CD4-positive, alpha-beta T cell treated with Interleukin-10 for 1 hour (primary cell): ENCODE measurements at regions not wholly inside any gene's neighbourhood (a gene's known extent, or its start where the extent isn't known, plus 50 kb on each side); places are given as distances from the start of the nearest gene placed in this dataset.
A peak's percentile ranks its signal among the peaks of the same experiment; 100 is the strongest.
"Not testable (repeated sequence)": the region's sequence is repeated elsewhere in the genome, so short reads cannot be mapped to it uniquely, and the experiment has no call there.

Experiments used
- DNase-seq: peaks from one replicate; pipeline ENCODE4 v3.0.0-alpha.2; 2020

GRCh38 chr6:105686793-105687192, 283.9 kb upstream of the PREP start:
- DNase-seq, result not testable (repeated sequence)

DNA sequence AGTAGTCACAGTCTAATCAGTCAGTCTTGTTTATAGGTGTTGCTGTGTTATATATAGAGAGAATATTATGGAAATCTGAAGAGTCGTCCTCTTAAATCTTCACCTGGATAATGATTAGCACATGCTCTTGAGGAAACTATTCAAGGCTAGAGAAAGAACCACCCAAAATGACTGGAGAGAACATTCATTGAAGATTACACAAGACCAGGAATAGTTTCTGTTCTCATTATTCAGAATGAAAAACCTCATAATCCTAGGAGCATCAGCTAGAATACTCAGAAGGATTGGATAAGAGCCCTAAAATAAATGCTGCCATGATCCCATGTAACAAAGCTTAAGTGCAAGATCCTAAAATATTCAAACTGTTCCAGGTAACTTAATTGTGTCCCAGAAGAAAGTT, 278.2 kb upstream of the PREP start:
- DNase-seq, result no peak

- DNase-seq, result no peak
Observed at GRCh38 chr6:105680131-105680530, 277.2 kb upstream of the PREP start.

DNA sequence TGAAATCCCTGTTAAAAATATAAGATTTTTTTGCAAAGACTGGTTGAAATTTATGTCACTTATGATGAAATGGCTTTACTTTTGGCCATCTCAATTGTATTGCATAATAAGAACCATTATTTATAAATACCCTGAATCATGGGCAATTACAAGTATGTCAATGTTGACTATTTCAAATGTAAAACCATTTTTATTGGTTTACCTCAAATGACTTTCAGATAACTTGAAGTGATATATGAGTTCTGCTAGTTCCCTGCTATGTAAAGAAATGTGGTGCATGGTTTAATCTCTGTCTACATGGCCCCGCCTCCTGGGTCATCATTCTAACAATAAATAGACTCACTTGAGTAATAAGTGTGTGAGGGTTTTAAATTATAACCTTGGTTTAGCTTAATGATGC, 275.6 kb upstream of the PREP start:
- DNase-seq, result no peak

DNA sequence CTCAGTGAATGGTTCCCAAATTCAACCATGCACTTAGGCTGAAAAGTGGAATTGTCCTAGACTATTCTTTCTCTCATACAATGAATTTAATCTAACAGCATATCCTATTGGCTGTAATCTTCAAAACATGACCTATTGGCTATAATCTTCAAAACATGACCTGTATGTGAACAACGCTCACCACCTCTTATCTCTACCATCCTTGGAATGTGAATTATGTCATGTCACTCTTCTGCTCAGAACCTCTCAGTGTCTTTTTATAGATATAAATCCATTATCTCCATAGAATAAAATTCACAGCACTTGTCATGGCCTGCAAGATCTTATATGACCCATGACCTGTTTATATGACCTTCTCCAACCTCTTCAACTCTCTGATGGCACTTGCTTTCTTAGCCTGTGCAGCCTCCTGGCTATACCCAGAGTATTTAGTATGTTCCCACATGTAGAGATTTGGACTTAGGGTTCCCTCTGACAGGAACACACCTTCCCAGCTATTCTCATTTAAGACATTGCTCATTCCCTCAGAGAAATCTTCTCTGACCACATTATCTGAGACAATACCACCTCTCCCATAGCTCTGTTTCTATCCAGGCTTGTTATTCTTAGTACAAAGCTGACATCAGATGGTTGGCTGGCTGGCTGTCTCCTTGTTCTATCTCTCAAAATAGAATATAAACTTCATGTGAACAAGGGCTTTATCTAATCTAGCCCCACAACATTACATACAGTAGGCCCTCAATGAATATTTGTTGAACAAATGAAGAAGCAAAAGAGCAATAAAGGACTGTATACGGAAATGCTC, 275.0 kb upstream of the PREP start:
- DNase-seq, result no peak

DNA sequence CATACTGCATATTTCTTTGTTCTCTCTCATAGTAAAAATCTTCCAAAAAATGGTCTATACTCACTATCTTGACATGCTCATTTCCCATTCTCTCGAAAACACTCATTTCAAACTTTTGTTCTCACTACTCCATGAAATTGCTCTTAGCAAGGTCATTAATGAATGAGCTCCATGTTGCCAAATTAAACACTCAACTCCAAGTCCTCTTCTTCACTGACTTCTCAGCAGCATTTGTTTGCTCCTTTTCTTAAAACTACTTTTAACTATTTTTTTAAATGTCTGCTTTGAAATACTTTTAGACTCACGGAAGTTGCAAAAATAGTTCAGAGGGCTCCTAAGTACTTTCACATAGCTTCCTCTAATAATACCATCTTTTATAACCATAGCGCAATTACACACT, 274.0 kb upstream of the PREP start:
- DNase-seq, result no peak

GRCh38 chr6:105675715-105676397, 273.0 kb upstream of the PREP start:
- DNase-seq, result no peak

DNA sequence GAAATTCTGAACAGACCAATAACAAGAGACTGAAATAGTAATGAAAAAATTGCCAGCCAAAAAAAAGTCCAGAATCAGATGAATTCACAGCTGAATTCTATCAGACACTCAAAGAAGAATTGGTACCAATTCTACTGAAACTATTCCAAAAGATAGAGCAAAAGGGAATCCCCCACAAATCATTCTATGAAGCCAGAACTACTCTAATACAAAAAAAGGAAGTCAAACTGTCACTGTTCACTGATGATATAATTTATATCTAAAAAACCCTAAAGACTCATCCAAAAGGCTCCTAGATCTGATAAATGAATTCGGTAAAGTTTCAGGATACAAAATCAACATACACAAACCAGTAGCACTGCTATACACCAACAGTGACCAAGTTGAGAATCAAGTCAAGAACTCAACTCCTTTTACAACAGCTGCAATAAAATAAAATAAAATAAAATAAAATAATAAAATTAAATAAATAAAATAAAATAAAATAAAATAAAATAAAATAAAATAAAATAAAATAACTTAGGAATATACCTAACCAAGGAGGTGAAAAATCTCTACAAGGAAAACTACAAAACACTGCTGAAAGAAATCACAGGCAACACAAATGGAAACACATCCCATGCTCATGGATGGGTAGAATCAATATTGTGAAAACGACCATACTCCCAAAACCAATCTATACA, 270.1 kb upstream of the PREP start:
- DNase-seq, result not testable (repeated sequence)

- no peak for DNase-seq
Observed at GRCh38 chr6:105669232-105669631, 266.4 kb upstream of the PREP start.

DNA sequence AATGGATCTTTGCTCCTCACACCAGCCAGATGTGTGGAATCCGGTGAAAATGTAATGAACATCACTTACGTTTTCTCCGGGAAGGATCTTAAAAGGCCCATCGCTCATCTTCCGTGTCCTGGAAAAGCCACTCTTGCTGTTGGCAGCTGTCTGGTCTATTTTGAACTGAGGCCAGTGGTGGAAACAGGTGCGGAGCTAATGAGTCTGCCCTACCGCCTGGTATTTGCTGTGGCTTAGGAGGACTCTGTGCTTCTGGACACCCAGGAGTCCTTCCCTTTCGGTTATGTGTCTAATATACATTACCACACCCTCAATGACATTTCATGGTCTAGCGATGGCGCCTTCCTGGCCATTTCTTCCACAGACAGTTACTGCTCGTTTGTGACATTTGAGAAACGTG, 264.2 kb upstream of the PREP start:
- no peak for DNase-seq

DNA sequence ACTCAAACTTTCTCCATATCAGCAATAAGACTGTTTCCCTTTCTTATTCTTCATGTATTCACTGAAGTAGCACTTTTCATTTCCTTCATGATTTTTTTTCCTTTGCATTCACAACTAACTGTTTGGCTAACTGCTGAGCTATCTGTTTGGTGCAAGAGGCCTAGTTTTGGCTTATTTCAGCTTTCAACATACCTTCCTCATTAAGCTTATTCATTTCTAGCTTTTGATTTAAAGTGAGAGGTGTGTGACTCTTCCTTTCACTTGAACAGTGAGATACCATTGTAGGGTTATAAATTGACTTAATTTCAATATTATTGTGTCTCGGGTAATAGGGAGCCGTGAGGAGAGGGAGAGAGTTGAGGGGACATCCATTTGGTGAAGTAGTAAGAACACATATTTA, 262.0 kb upstream of the PREP start:
- no peak for DNase-seq

GRCh38 chr6:105651969-105652368, 249.1 kb upstream of the PREP start:
- no peak for DNase-seq

DNA sequence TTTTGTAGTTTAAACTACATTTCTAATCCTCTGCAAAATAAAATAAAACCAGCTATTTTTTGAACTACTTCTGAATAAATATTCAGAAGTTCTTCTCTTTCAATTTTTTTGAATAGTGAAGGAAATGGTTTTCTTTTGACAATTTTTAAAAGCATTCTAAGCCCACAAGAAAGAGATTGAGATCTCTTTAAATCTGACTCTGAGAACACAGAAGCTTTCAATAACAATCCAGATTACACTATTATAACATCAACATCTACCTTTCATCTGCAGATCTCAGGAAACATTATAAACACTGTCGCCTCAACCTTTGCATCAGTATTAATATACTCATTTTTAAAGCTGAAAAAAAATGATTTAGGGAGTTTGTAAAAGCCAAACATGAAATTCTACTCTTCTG, 247.5 kb upstream of the PREP start:
- DNase-seq, result no peak

DNA sequence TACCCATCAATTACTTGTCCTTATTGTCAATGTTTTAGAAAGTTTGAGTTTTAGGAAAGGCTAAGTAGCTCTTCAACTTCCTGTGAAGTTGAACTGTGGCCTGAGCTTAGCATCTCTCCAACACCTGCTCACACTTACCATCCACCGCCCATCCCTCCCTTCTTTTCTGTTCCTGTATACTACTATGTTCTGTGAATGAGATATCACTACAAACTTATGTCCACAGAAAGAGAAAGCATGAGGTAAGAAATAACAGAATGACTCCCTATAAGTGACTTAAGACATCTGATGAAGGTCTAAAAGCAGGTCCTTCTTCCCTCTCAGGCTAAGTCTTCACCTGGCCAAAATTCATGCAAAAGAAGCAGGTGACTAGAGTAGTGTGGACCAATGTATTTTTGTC, 246.3 kb upstream of the PREP start:
- DNase-seq, result no peak

DNA sequence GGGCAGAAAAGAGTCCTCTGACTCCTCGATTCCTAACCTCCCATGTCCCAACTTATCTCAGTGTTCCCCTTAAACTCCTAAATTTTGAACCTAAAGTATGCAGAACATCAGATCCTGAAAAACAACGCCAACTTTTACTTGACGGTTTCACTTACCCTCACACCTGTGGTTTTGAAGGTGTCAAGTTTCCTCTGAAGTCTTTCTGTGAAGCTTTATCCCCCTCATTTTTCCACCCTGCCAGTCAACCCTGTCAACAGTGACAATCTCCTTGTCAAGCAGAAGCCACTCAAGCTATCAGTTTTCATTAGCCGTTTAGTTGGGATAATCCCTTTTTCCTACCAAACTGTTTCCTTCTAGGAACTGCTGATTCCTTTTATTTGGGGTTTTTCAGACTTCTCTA, 245.4 kb upstream of the PREP start:
- peak; percentile 27 for DNase-seq

DNA sequence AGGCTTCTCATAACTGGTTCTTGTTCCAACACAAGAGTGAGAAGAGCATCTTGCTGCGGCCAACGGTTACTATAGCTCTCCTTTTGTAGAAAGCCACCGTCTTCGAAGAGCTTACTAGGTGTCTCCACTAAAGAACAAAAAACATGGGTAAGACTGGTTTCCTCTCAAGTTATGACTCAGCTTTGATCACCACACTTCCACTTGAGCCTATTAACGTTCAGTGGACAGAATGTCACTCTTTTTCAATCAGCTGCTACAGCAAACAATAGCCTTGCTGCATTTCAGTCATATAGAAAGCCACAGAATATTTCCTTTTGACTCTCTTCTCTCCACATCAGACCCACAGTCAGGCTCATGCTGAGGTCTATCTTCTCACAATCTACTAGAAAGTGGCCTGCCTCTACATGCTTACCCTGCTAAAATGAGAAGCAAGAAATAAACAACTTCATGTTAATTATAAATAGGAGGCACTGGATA, 243.5 kb upstream of the PREP start:
- DNase-seq, result peak; percentile 69

GRCh38 chr6:105645958-105646357, 243.1 kb upstream of the PREP start:
- no peak for DNase-seq

DNA sequence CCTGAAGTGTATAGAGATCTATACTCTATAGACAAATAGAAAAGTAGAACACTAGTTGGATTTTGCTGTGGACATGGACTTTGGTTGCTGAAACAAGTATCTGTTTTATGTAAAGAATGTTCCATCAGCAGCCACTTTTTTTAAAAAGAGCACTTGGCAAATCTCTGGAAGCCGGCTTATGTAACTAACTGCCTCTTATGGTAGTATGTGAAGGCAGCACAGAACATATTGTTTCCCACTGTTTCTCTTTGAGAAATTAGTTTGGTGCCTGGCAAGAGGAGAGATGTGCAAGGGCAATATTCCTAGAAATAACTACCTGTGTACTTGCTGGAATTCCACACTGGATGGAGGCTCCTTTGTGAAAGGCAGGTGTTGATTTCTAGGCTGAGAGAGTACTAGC, 242.3 kb upstream of the PREP start:
- no peak for DNase-seq

- no peak for DNase-seq
Observed at GRCh38 chr6:105644691-105645090, 241.8 kb upstream of the PREP start.

DNA sequence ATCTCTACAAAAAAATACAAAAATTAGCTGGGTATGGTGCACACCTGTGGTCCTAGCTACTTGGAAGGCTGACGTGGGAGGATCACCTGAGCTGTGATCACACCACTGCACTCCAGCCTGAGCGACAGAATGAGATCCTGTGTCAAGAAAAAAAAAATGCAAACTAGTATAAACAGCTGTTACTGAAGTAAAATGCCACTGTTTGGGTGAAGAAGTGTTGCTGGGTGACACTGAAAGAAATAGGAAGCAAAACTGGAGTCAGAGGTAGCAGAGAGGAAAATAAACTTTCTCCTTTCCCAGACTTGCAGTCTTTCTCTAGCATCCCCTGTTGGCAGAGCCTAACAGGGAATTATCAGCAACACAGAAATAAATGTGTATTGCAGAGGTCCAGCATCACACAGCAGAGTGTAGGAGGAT, 241.2 kb upstream of the PREP start:
- DNase-seq, result no peak

DNA sequence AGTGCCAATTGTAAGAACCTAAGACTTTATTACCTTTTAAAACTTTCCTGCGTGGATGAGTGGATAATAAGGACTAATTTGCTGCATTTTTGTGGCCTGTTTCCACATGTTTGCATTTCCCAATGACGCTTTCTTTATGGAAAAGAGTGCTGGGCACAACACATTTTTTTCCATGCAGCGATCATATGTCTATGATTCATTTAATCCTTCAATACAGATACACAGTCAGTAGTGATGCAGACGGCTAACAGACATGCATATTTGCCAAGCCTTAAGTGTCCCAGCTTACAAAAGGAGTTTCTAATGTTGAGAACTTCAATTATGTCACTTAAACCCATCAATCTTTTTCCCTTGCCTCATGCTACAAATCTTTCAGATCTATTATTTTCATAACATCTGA, 239.8 kb upstream of the PREP start:
- no peak for DNase-seq

GRCh38 chr6:105641504-105641903, 238.6 kb upstream of the PREP start:
- no peak for DNase-seq

DNA sequence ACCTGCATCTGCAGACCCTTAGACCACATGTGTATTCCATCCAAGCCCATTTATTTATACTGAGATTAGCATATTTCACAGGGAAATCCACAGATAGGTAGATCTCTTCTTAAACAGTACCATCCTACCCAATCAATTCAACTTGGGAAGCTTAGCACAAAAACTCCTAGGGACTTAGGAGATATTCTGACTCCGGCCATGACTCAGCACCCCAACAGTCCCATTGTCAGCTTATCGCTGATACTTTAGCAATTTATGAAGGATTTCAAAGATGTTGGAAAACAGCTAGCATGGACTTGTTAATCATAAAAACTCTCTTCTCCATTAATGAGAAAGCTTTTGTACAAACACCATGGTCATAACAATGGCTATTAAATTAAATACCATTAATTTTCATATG, 236.2 kb upstream of the PREP start:
- DNase-seq, result no peak

DNA sequence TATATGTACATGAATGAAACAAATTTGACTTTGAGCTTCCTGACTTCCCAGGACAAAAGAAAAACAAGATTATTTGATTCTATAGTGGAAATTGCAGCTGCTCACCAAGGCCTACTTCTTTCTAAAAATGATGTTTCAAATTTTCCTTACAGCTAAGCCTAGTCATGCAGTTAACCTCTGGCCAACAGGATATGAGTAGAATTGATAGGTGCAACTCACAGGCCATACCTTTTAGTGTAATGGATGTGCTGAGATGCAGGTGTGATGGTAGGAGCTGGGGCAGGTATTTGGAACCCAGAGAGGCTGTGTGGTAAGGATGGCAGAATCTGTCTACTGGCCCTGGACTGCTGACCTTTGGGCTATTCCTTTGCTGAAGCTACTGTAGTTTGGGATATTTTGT, 230.9 kb upstream of the PREP start:
- no peak for DNase-seq
